Body of pancreas (tissue), 4 donors: ENCODE measurements at regions not wholly inside any gene's neighbourhood (a gene's known extent, or its start where the extent isn't known, plus 50 kb on each side); places are given as distances from the start of the nearest gene placed in this dataset.

Experiments used
- ATAC-seq: fragments of 150-250 bp; one replicate; pipeline ENCODE4 v1.9.1; 2016
- DNase-seq, 4 donors: peaks; one replicate each; pipeline ENCODE4 v3.0.0-alpha.2; 2019
- H3K27ac ChIP-seq, 4 donors: fragments of 200-600 bp; sonication (generic); 1 replicate in 3 of 4; 2 replicates in 1 of 4; pipeline versions ENCODE4 v1.5.1 to v1.6.1; 2016 to 2019; ENCODE audit warnings: mild to moderate bottlenecking in 1 of 4, mixed read lengths in 1 of 4, moderate library complexity in 1 of 4
- H3K27me3 ChIP-seq, 2 donors: fragments of 200-600 bp; sonication (generic); one replicate each; pipeline ENCODE4 v1.6.0; 2016; ENCODE audit warnings: mild to moderate bottlenecking in 1 of 2
- H3K36me3 ChIP-seq, 2 donors: fragments of 200-600 bp; sonication (generic); replicated peaks in 1 of 2; 2 replicates each; pipeline ENCODE4 v1.5.1; 2016; ENCODE audit warnings: low read depth in 2 of 2; ENCODE audit not compliant: insufficient read depth in 1 of 2
- H3K4me1 ChIP-seq: fragments of 200-600 bp; sonication (generic); one replicate; pipeline ENCODE4 v1.6.0; 2016
- H3K4me3 ChIP-seq, 2 donors: fragments of 200-600 bp; sonication (generic); 1 replicate in 1 of 2; 2 replicates in 1 of 2; pipeline ENCODE4 v1.5.1; 2016 to 2019
- H3K9me3 ChIP-seq, 3 donors: fragments of 200-600 bp; sonication (generic); 1 replicate in 2 of 3; 2 replicates in 1 of 3; pipeline ENCODE4 v1.5.1; 2016
- CTCF ChIP-seq, 7 experiments: fragments of 450-650 bp in 4 of 7; fragments of 200-600 bp in 3 of 7; sonication (generic) in 3 of 7; IDR thresholded peaks; one replicate each; pipeline ENCODE4 v1.5.1; 2016 to 2019; ENCODE audit warnings: antibody characterized with exemption in 7 of 7
- POLR2A ChIP-seq, 3 donors: fragments of 450-650 bp; IDR thresholded peaks; one replicate each; pipeline ENCODE4 v1.6.1; 2016; ENCODE audit warnings: antibody characterized with exemption in 3 of 3, mild to moderate bottlenecking in 2 of 3
- WGBS, 2 donors: methylation state at CpG; one replicate each; pipeline ENCODE4 v1.1.5; 2017; 5-methylcytosine and 5-hydroxymethylcytosine counted together
- intact Hi-C: fragments of 100-400 bp; cut with DNase I; formaldehyde crosslinking; loops from one replicate; pipeline ENCODE4 v1.15.1; 2023

GRCh38 chr20:10745790-10746189, 72.0 kb upstream of the JAG1 start:
- Histone ChIP-seq H3K4me1 (peaks cover 5% of the 10 kb centered on the region), H3K9me3 (no peaks in the 10 kb centered on the region), H3K4me3 (no peak overlapping the region), H3K36me3 (no peaks in the 10 kb centered on the region), H3K27me3 (no peaks in the 10 kb centered on the region), H3K27ac (no peak overlapping the region)
- DNase-seq (no peak), ATAC-seq (no peak)
- intact Hi-C loops: no loop called here
- 95 to 96% methylated on average over 5 of the region's 5 CpGs for WGBS, 2 donors
- TF ChIP-seq CTCF (IDR thresholded peaks at IDR 0.05) (no peak), POLR2A (IDR thresholded peaks at IDR 0.05) (no peak)

GRCh38 chr20:10747019-10747418, 73.2 kb upstream of the JAG1 start:
- H3K27me3 ChIP-seq: no peaks in the 10 kb centered on the region
- H3K36me3 ChIP-seq: no peaks in the 10 kb centered on the region
- DNase-seq (no peak), ATAC-seq (no peak)
- TF ChIP-seq CTCF (IDR thresholded peaks at IDR 0.05): no peak
- TF ChIP-seq POLR2A (IDR thresholded peaks at IDR 0.05): no peak
- no peak overlapping the region for H3K4me3 ChIP-seq
- H3K9me3 ChIP-seq: no peaks in the 10 kb centered on the region
- H3K27ac ChIP-seq: no peak overlapping the region
- no peaks in the 10 kb centered on the region for H3K4me1 ChIP-seq
- 80 to 89% methylated on average over 6 of the region's 6 CpGs for WGBS, 2 donors
- intact Hi-C loops: no loop called here

GRCh38 chr20:10749084-10749483, 75.3 kb upstream of the JAG1 start:
- intact Hi-C loops: no loop called here
- no peak overlapping the region for H3K4me3 ChIP-seq
- DNase-seq: no peak
- no peak overlapping the region for H3K27ac ChIP-seq
- no peaks in the 10 kb centered on the region for H3K27me3 ChIP-seq
- no peaks in the 10 kb centered on the region for H3K4me1 ChIP-seq
- ATAC-seq: no peak
- no peaks in the 10 kb centered on the region for H3K9me3 ChIP-seq
- H3K36me3 ChIP-seq: no peaks in the 10 kb centered on the region
- TF ChIP-seq CTCF (IDR thresholded peaks at IDR 0.05): no peak
- no peak for TF ChIP-seq POLR2A (IDR thresholded peaks at IDR 0.05)

- ATAC-seq: no peak
- DNase-seq: no peak
- no peaks in the 10 kb centered on the region for H3K27me3 ChIP-seq
- TF ChIP-seq POLR2A (IDR thresholded peaks at IDR 0.05) (no peak), CTCF (IDR thresholded peaks at IDR 0.05) (no peak)
- no peak overlapping the region for H3K4me3 ChIP-seq
- intact Hi-C loops: no loop called here
- H3K4me1 ChIP-seq: no peaks in the 10 kb centered on the region
- no peak overlapping the region for H3K27ac ChIP-seq
- H3K9me3 ChIP-seq: no peaks in the 10 kb centered on the region
- no peaks in the 10 kb centered on the region for H3K36me3 ChIP-seq
These were observed 78.4 kb upstream of the JAG1 start for GRCh38 chr20:10752206-10752605.

- intact Hi-C loops: no loop called here
- DNase-seq (no peak), ATAC-seq (no peak)
- 39 to 43% methylated on average over 2 of the region's 2 CpGs for WGBS, 2 donors
- Histone ChIP-seq H3K36me3 (no peaks in the 10 kb centered on the region), H3K4me3 (no peak overlapping the region), H3K27ac (no peak overlapping the region), H3K4me1 (no peaks in the 10 kb centered on the region), H3K27me3 (no peaks in the 10 kb centered on the region), H3K9me3 (no peaks in the 10 kb centered on the region)
- TF ChIP-seq CTCF (IDR thresholded peaks at IDR 0.05) (no peak), POLR2A (IDR thresholded peaks at IDR 0.05) (no peak)
These were observed 81.0 kb upstream of the JAG1 start for GRCh38 chr20:10754824-10755223.
